GM19238 (cell line): ENCODE measurements at regions not wholly inside any gene's neighbourhood (a gene's known extent, or its start where the extent isn't known, plus 50 kb on each side); places are given as distances from the start of the nearest gene placed in this dataset.

Experiments
- DNase-seq: peaks from one replicate; pipeline ENCODE4 v3.0.0; 2011; ENCODE audit warnings: low spot score; ENCODE audit not compliant: insufficient read length

DNA sequence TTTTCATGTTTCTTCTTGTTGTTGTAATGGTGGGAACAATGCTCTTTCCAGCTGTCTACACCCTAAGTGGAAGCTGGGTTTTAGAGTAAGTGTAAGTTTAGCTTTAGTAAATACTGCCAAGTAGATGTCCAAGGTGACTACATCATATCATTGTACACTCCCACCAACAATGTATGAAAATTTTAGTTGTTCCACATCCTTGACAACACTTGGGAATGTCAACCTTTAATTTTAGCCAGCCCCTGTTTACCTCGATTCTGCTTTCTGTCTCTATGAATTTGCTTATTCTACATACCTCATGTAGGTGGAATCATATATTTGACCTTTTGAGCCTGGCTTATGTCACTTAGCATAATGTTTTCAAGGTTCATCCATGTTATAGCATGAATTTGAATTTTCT lies 93.0 kb downstream of the MTPAP start:
- no peak for DNase-seq

DNA sequence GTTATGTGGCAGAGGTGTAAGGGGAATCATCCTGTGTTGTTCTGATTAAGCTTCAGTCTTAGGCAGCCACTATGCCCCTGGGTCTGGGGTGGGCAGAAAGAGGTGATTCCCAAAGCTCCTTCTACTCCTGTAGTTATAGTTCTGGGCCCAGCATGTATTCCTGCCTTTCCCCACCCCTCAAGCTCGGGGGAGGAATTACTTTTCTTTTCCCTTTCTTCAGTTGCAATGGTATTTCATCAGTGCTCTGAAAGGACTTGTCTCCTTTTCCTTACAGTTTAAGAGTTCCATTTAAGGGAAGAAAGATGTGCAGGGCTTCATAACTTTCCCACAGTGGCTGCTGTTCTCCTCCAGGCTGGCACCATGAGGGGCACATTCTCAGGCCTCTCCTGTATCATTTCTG lies 94.2 kb downstream of the MTPAP start:
- DNase-seq, result no peak

DNA sequence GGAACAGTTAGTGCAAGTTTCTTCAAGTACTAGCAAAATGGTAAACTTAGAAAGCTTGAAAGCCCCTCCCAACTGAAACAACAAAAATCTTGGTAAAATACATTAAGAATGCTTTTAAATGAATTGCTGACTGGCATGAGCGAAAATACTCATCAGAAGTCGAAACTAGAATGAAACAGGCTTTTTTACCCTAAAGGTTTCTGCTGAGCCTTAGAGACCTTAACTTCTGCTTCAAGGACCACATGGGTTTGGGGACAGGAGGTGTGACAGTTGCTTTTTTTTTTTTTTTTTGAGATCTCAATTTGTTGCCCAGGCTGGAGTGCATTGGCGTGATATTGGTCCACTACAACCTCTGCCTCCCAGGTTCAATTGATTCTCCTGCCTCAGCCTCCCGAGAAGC lies 100.3 kb downstream of the MTPAP start:
- no peak for DNase-seq

DNA sequence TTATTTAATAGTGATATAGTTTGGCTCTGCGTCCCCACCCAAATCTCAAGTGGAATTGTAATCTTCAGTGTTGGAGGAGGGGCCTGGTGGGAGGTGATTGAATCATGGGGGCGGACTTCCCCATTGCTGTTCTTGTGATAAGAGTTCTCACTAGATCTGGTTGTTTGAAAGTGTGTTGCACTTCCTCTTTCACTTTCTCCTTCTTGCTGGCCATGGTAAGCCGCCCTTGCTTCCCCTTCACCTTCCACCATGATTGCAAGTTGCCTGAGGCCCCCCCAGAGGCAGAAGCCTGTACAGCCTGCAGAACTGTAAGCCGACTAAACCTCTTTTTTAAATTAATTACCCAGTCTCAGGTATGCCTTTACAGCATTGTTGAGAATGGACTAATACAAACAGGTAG lies 101.4 kb downstream of the MTPAP start:
- DNase-seq, result no peak

DNA sequence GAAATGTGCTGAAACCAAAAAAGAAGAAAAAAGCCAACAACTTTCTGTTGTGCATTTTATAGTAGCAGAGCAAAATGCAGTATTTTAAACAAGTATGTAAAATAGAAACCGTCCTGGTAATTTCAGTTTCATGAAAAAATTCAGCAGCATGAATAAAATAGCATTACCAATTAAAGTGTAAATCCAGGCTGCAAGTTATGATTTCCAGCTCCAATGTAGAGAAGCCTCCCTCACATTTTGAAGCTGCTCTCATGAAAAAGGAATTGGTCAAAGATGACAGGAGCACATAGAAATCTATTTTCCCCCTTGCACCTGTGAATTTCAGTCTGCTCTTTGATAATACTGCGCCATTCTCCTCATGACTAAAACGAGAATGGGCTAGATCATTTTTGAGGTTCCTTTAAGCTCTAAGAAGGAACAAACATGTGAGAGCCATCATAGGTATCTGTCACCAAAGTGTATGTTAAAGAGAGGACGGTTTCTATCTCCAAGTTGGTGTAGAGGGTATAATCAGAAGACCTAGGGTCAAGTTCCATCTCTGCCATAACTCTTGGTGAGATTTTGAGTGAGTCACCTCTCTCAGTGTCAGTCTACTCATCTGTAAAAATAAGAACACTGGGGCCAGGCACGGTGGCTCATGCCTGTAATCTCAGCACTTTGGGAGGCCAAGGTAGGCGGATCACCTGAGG lies 107.5 kb downstream of the MTPAP start:
- DNase-seq, result no peak

DNA sequence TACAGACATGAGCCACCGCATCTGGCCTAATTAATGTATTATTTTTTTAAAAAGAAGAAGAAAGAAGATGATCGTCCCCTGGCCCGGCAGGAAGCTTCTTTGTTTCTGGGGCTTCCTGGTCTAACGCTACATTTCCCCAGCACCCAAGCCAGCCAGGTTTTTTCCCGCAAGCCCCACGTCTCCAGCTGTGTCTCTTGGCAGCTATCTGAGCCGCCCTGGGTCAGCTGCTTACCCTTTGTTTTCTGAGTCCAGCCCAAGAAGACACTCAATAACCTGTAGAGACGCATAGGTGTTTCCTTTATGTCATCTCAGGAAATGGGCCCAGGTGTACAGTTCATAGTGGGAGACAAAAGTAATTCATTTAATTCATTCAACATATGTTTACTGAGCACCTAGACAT lies 110.2 kb downstream of the MTPAP start:
- no peak for DNase-seq

DNA sequence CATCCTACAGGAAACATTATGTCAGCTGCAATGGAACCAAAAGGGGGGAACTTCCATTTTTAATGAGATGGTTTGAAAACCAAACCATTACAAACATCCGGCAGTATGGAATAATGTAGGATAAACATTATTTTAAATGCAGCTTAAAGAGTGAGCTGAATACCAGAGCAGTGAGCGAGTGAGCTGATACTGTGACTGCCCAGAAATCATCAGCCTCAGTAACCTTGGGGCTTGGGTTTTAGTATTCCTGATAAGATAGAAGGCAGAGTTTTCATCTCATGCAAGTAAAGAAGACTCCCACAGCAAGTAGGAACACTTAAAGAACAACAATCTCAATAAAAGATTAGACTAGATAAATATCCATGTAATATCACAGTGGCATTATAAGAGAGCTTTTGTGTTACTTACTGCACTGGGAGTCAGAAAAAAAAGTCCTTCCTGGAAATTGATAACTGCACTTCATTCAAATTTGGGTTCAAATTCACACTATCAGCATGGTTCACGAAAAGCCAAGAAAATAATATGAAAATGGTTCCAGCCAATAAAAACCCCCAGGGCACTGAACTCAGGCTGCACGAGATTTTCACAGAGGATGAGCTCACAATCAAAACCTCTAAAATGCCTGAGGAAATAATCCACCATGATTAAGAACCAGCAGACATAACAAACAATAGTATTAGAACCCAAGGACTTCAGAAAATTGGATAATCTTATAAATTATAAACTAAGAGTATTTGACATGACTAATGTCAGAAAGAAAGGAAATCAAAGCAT lies 115.7 kb downstream of the MTPAP start:
- DNase-seq, result no peak

DNA sequence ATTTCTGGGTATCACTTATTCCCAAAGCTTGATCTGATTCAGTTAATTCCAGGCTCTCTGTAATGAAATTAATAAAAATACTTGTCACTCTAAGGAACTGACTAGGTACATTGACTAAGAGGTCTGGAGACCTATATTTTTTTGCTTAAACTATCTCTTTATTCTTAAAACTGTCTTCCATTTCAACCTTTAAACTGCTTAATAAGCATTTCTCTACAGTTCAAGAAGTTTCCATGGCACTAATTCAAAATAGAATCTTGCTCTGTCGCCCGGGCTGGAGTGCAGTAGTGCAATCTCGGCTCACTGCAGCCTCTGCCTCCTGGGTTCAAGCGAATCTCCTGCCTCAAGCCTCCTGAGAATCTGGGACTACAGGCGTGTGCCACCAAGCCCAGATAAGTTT lies 117.4 kb downstream of the MTPAP start:
- no peak for DNase-seq

DNA sequence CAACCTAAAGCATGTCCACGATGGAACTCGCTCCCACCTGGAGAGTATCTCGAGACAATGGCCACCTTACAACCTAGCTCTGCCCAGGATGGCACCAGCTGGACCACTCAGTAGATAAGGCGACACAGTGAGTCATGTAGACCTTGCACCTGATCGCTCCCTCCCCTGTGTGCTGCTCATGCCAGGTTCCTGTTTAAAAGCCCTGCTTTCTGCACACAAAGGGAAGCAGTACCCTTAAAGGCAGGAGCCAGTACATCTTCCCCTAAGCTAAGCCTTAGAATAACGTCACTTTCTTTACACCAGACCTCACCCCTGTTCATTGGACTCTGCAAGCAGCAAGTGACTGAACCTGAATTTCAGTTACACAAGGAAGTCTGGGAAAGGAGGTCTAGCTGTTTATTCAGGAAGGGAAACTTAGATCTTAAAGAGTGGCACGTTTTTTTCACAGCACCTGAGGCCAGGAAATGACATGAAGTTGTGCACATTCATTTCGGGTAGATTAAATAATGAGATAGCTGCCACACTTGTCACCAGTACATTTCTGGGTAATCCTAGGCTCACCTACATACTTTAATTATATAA lies 117.9 kb downstream of the MTPAP start:
- DNase-seq, result no peak

DNA sequence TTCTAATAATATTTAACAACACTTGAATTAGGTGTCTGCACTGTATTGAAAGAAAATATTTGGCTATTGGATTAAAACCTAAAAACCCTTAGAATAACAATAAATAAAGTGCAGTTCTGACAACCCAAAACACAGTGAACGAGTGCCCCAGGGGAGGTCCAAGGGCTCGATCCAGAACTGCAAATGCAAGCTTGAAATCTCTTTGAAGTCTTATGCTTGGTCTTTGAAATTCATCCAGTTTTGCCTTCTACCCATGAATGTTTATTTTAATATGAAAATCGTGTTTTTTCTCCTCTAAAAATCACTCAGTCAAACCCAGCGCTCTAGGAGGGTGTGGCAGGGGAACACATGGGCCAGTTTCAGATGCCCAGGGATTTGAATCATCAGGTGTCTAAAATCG lies 119.5 kb downstream of the MTPAP start:
- DNase-seq, result no peak

DNA sequence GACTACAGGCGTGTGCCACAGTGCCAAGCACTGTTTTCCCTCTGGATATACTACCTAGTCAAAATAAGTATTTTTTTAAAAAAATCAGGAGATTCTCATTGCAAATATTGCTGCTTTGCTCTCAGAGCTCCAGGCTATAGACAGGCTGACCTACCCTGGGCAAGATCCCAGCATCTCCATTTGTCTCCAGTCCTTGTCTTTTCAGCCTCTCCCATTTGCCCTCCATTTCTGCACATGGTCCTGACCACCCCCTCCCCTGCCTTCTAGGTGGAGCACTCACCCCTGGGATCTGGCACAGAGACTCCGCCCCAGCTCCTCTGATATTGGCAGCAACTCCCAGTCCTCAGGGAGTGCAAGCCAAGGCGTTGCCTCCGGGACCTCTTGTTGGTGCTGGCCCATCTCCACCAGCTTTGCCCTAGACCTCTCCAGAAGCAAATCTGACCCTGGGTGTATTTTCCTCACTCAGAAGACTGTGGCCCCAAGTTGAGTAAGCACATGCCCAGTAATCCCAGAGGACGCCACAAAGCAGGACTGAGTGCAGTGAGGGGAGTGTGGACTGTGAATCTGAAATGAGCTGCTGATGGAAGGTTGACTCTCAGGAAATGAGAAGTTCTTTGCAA lies 120.6 kb downstream of the MTPAP start:
- DNase-seq, result no peak

DNA sequence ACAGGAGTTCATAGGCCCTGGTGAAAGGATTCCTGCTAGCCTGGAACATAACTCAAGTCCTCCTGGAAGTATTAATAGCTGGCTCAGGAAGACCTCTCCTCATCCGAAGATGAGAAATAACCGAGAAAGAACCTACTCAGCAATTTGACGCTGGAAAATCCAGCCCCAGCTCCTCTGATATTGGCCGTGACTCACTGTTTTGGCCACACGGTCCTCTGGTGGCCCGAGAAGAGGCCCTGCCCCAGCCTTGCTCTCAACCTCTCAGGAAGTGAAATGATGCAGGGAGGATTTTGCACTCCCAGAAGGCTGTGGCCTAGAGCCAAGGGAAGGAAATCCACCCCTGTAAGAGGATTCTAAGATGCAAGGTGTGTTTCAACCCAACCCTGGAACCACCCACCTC lies 121.6 kb downstream of the MTPAP start:
- no peak for DNase-seq

DNA sequence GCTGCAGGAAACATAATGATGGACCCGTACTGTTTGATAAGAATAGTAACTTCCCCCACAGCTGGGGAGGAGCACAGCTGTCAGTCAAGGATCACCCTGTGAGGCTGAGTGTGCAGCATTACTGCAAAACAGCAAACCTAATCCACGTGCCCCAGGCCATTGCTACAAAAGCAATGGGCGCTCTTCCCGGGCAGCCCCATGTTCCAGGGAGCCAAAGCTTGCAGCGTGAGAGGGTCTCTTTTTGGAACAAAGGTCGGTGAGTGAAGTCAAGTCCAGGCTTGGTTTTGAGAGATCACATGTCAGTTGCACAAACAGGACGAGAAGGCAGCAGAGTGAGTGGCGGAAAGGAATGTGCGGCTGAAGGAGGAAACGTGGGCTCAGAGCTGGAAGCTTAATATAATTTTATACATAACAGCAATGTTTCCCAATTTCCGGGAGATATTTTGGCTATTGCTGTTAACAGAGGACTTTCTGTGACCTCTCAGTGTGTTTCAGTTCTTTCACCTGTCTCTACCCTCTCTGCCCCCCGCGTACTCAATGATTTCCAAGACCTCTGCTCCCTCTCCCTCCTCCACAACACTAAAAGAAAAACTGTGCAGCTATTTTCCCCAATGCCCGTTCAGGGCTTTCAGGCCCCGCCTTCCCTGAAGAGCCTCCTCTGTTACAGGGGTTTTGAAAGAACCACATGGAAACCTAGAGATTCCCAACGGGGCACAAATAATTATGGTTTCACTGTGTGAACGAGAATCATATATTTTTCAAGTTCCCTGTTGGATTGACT lies 128.9 kb downstream of the MTPAP start:
- DNase-seq, result no peak

DNA sequence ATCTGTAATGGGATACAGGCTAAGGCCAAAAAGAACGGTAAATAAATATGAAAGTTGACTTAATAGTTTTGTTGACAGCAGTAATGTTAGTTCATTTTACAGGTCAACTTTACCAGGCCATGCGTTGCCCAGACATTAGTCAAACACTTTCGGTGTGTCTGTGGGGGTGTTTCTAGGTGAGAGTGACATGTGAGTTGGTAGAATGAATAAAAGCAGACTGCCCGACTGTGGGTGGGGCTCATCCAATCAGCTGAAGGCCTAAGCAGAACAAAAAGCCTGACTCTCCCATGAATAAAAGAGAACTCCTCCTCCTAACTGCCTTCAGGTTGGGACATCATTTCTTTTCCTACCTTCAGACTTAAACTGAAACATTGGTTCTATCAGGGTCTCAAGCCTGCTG lies 132.3 kb downstream of the MTPAP start:
- DNase-seq, result no peak

DNA sequence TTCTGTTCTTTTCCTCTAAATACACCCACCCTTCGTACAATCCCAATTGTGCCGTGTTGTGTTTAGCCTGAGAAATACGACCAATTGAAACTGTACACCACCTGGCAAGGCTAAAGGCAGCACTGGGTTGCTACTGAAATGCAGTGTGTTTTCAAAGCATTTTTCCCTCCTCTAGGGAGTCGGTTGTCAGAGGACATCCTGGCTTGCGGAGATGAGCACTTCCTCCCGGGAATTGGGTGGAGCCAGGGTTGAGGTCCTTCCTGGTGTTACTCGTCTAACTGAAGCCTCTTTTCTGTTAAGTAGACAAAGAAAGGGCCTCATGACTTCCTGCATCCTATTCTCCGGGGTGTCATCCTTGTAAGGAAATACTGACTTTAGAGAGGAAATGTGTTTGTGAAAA lies 133.5 kb downstream of the MTPAP start:
- DNase-seq, result no peak

DNA sequence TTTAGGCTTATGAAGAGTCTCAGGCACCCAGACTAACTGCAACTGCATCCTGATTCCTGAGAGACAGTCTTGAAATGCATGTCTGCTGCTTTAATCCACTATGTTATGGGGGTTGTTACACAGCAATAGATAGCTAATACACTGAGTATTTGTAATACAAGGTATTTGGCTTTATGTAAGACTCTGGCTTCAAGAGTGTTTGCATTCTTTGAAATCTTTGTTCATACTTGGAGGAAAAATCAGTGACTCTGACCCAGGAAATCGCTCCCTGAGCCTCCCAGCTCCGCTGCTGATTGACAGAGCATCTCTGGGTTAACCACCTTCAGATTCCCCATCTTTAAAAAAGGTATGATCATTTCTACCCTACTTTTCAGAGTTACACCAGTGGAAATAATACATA lies 133.9 kb downstream of the MTPAP start:
- no peak for DNase-seq

DNA sequence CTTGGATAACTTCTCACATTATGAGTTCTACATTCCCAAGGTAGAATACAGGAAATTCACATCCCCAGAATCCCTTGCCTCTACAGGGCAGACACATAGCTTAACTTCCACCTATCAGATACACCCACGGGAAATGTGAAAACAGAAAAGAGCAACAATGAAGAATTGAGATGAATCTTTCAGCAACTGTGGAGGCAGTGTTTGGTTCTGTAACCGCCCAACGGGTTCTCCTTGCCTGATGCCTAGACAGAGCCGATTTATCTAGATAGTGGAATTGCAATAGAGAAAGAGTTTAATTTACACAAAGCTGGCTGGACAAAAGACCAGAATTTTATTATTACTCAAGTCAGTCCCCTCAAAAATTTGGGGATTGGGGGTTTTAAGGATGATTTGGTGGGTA lies 138.8 kb downstream of the MTPAP start:
- DNase-seq, result no peak

DNA sequence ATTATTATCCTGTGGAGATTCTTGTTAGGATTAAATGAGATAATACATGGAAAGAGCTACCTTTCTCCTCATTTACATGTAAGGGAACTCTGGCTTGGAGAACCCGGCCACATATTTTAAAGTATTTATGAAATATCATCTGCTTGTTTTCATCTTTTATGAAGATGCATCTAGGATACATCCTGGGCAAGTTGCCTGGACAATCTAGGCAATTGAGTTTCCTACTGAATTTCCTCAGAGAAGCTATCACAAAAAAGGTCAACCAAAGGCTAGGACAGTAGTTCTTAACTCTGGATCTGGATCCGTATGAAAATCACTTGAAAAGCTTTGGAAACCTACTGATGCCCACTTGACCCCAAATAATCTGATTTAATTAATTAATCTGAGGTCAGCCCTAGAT lies 140.7 kb downstream of the MTPAP start:
- DNase-seq, result no peak

DNA sequence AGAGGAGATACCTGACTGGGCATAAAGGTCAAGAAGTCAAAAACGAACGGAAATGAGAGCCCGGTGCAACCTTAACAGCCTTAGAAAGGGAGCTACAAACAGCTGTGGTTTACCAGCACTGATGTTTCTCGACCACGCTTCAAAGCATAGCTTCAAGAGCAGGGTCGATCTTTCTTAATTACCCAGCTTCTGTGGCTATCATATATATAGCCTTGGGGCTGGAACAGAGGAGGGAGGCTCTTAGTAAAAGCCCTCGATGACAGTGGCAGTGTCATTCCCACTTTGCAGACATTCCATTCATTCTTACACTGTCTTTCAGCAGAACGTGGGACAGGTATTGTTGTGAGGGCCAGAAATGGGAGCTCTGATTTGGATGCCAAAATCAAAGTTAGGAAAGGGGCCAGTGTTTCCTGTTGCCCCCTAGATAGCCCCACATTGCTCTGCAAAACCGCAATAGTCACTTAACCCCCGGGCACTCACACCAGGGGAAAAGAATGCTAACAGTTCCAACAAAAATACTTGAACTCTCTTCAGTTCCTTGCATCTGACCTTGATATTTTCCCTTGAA lies 141.5 kb downstream of the MTPAP start:
- no peak for DNase-seq

DNA sequence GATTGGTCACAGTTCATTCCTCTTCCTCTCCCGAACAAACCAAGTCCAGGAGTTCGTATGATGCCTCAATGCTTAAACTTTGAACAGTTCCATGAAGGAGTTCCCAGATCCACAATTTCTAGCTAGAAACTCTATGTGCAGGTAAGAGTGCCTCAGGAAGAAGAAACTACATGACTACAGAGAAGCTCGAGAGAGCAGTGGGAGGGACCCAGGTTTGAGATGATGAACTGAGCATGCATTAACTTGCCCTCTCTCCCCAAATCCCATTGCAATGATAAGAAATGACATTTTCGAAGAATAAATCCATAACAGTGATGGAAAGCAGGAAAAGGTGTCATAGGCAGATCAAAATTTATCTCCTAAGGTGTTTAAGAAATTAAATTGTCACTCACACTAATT lies 140.6 kb upstream of the JCAD start:
- no peak for DNase-seq

DNA sequence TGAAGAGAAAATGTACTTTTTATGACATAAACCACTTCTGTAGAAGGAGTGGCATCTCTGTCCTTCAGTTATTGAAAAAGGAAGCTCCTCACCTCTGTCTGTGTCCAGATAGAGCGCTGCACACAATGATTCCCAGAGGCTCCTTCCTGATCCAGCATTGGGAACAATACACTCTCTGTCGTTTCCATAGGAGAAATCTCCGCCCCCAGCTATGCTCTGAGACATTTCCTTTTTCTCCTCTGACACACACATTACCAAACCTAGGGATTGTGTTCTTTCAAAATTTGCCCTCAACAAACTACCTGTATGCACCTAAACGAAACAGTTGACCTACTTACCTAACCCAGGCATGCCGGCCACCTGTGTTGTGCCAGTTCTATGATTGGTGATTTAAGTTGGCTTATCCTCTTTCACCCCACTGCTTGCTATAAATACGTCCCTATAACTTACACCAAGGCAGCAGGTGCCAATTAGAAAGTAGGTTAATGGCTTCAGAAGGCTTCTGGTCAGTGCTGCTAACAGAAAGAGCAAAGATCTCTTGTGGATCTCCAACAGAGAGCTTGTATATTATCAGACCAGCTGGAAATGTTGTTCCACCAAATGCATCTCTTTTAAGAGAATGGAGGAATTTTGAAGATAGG lies 140.1 kb upstream of the JCAD start:
- no peak for DNase-seq
